ENCODE measurements at regions not wholly inside any gene's neighbourhood (a gene's known extent, or its start where the extent isn't known, plus 50 kb on each side); places are given as distances from the start of the nearest gene placed in this dataset.

GRCh38 chr2:6644261-6644660 is 221.4 kb downstream of the CMPK2 start:
- H3K27me3 ChIP-seq (ENCODE audit: insufficient read depth, low read length, poor library complexity), result no peaks in the 10 kb centered on the region
- H3K79me2 ChIP-seq (ENCODE audit: insufficient read depth, low read length), result no peaks in the 10 kb centered on the region
- no peaks in the 10 kb centered on the region for H3K36me3 ChIP-seq (ENCODE audit: insufficient read depth, low read length)
- H4K20me1 ChIP-seq (ENCODE audit: insufficient read depth, low read length), result no peaks in the 10 kb centered on the region
- no peak overlapping the region for H3K9ac ChIP-seq (ENCODE audit: low read depth, low read length)
- H3K9me3 ChIP-seq (ENCODE audit: insufficient read depth, low read length, severe bottlenecking), result no peaks in the 10 kb centered on the region
- no peak for TF ChIP-seq EZH2 (IDR thresholded peaks at IDR 0.05; ENCODE audit: borderline replicate concordance, low read depth, low read length, severe bottlenecking)
- TF ChIP-seq, protein P1, sequence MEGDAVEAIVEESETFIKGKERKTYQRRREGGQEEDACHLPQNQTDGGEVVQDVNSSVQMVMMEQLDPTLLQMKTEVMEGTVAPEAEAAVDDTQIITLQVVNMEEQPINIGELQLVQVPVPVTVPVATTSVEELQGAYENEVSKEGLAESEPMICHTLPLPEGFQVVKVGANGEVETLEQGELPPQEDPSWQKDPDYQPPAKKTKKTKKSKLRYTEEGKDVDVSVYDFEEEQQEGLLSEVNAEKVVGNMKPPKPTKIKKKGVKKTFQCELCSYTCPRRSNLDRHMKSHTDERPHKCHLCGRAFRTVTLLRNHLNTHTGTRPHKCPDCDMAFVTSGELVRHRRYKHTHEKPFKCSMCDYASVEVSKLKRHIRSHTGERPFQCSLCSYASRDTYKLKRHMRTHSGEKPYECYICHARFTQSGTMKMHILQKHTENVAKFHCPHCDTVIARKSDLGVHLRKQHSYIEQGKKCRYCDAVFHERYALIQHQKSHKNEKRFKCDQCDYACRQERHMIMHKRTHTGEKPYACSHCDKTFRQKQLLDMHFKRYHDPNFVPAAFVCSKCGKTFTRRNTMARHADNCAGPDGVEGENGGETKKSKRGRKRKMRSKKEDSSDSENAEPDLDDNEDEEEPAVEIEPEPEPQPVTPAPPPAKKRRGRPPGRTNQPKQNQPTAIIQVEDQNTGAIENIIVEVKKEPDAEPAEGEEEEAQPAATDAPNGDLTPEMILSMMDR (IDR thresholded peaks at IDR 0.05; ENCODE audit: borderline replicate concordance, extremely low read depth, low read length, poor library complexity, severe bottlenecking), result no peak
- ATAC-seq (ENCODE audit: insufficient read depth, low read depth), result no peak
- no peak overlapping the region for H3K27ac ChIP-seq (ENCODE audit: low read length)
- no peak overlapping the region for H2AFZ ChIP-seq (ENCODE audit: low read depth, low read length)
- no peak overlapping the region for H3K4me3 ChIP-seq (ENCODE audit: low read depth in 1 of 2, low read length in 2 of 2)
- H3K4me2 ChIP-seq (ENCODE audit: insufficient read depth, low read length), result no peak overlapping the region
- H3K4me1 ChIP-seq (ENCODE audit: insufficient read depth, low read length), result no peaks in the 10 kb centered on the region
- no peak for DNase-seq

DNA sequence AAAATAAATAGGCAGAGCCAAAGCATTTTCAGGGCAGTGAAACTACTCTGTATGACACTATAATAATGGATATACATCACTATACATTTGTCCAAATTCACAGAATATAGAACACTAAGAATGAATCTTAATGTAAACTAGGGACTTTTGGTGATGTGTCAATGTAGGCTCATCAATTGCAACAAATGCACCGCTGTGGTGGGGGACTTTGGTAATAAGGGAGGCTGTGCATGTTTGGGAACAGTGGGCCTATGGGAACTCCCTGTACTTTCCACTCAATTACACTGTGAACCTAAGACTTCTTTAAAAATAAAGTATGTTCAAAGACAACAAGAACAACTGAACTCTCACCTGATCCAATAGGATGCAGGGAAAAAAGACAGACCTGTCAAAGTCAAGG is 220.7 kb downstream of the CMPK2 start:
- Histone ChIP-seq H2AFZ (ENCODE audit: low read depth, low read length) (no peak overlapping the region), H3K4me3 (ENCODE audit: low read depth in 1 of 2, low read length in 2 of 2) (no peak overlapping the region), H4K20me1 (ENCODE audit: insufficient read depth, low read length) (no peaks in the 10 kb centered on the region), H3K4me2 (ENCODE audit: insufficient read depth, low read length) (no peak overlapping the region), H3K79me2 (ENCODE audit: insufficient read depth, low read length) (no peaks in the 10 kb centered on the region), H3K9me3 (ENCODE audit: insufficient read depth, low read length, severe bottlenecking) (no peaks in the 10 kb centered on the region), H3K27me3 (ENCODE audit: insufficient read depth, low read length, poor library complexity) (no peaks in the 10 kb centered on the region), H3K9ac (ENCODE audit: low read depth, low read length) (no peak overlapping the region), H3K27ac (ENCODE audit: low read length) (no peak overlapping the region), H3K4me1 (ENCODE audit: insufficient read depth, low read length) (no peaks in the 10 kb centered on the region), H3K36me3 (ENCODE audit: insufficient read depth, low read length) (no peaks in the 10 kb centered on the region)
- no peak for DNase-seq
- no peak for TF ChIP-seq EZH2 (IDR thresholded peaks at IDR 0.05; ENCODE audit: borderline replicate concordance, low read depth, low read length, severe bottlenecking)
- TF ChIP-seq, protein P1 (IDR thresholded peaks at IDR 0.05; ENCODE audit: borderline replicate concordance, extremely low read depth, low read length, poor library complexity, severe bottlenecking), result no peak
- no peak for ATAC-seq (ENCODE audit: insufficient read depth, low read depth)

DNA sequence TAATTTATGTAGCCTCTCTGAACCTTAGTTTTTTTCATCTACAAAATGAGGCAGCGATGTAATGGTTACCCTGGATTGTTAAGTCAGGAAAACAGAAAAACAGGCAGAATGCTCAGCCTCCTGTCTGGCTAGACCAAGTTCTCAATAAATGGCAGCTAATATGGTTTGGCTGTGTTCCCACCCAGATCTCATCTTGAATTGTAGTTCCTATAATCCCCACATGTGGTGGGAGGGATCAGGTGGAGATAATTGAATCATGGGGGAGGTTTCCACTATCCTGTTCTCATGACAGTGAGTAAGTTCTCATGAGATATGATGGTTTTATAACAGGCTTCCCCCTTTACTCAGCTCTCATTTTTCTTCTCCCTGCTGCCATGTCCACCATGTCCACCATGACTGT is 220.0 kb downstream of the CMPK2 start:
- ATAC-seq (ENCODE audit: insufficient read depth, low read depth) (no peak), DNase-seq (no peak)
- H3K9ac ChIP-seq (ENCODE audit: low read depth, low read length), result no peak overlapping the region
- no peaks in the 10 kb centered on the region for H3K9me3 ChIP-seq (ENCODE audit: insufficient read depth, low read length, severe bottlenecking)
- no peaks in the 10 kb centered on the region for H3K27me3 ChIP-seq (ENCODE audit: insufficient read depth, low read length, poor library complexity)
- H3K4me1 ChIP-seq (ENCODE audit: insufficient read depth, low read length), result no peaks in the 10 kb centered on the region
- H4K20me1 ChIP-seq (ENCODE audit: insufficient read depth, low read length), result no peaks in the 10 kb centered on the region
- no peaks in the 10 kb centered on the region for H3K36me3 ChIP-seq (ENCODE audit: insufficient read depth, low read length)
- no peak overlapping the region for H3K4me3 ChIP-seq (ENCODE audit: low read depth in 1 of 2, low read length in 2 of 2)
- TF ChIP-seq, protein P1 (IDR thresholded peaks at IDR 0.05; ENCODE audit: borderline replicate concordance, extremely low read depth, low read length, poor library complexity, severe bottlenecking), result no peak
- no peak for TF ChIP-seq EZH2 (IDR thresholded peaks at IDR 0.05; ENCODE audit: borderline replicate concordance, low read depth, low read length, severe bottlenecking)
- no peak overlapping the region for H3K4me2 ChIP-seq (ENCODE audit: insufficient read depth, low read length)
- no peak overlapping the region for H3K27ac ChIP-seq (ENCODE audit: low read length)
- H3K79me2 ChIP-seq (ENCODE audit: insufficient read depth, low read length), result no peaks in the 10 kb centered on the region
- H2AFZ ChIP-seq (ENCODE audit: low read depth, low read length), result no peak overlapping the region

- H3K79me2 ChIP-seq (ENCODE audit: insufficient read depth, low read length), result no peaks in the 10 kb centered on the region
- H3K27me3 ChIP-seq (ENCODE audit: insufficient read depth, low read length, poor library complexity), result no peaks in the 10 kb centered on the region
- ATAC-seq (ENCODE audit: insufficient read depth, low read depth), result no peak
- H2AFZ ChIP-seq (ENCODE audit: low read depth, low read length), result no peak overlapping the region
- TF ChIP-seq EZH2 (IDR thresholded peaks at IDR 0.05; ENCODE audit: borderline replicate concordance, low read depth, low read length, severe bottlenecking), result no peak
- TF ChIP-seq, protein P1 (IDR thresholded peaks at IDR 0.05; ENCODE audit: borderline replicate concordance, extremely low read depth, low read length, poor library complexity, severe bottlenecking), result no peak
- H3K9ac ChIP-seq (ENCODE audit: low read depth, low read length), result no peak overlapping the region
- H3K4me3 ChIP-seq (ENCODE audit: low read depth in 1 of 2, low read length in 2 of 2), result no peak overlapping the region
- H3K4me1 ChIP-seq (ENCODE audit: insufficient read depth, low read length), result no peaks in the 10 kb centered on the region
- no peaks in the 10 kb centered on the region for H3K9me3 ChIP-seq (ENCODE audit: insufficient read depth, low read length, severe bottlenecking)
- H3K36me3 ChIP-seq (ENCODE audit: insufficient read depth, low read length), result no peaks in the 10 kb centered on the region
- no peak overlapping the region for H3K4me2 ChIP-seq (ENCODE audit: insufficient read depth, low read length)
- DNase-seq, result no peak
- no peak overlapping the region for H3K27ac ChIP-seq (ENCODE audit: low read length)
- H4K20me1 ChIP-seq (ENCODE audit: insufficient read depth, low read length), result no peaks in the 10 kb centered on the region
Measured at GRCh38 chr2:6647046-6647445, 218.7 kb downstream of the CMPK2 start.
